Activated CD4-positive, alpha-beta T cell treated with anti-CD3 and anti-CD28 coated beads, Interleukin-2, amount 50 U/mL, for 24 hours (primary cell): ENCODE measurements at regions not wholly inside any gene's neighbourhood (a gene's known extent, or its start where the extent isn't known, plus 50 kb on each side); places are given as distances from the start of the nearest gene placed in this dataset.

Experiments
- DNase-seq, 2 donors: peaks; one replicate each; pipeline ENCODE4 v3.0.0-alpha.2; 2020; ENCODE audit warnings: low read depth in 1 of 2, low spot score in 1 of 2

DNA sequence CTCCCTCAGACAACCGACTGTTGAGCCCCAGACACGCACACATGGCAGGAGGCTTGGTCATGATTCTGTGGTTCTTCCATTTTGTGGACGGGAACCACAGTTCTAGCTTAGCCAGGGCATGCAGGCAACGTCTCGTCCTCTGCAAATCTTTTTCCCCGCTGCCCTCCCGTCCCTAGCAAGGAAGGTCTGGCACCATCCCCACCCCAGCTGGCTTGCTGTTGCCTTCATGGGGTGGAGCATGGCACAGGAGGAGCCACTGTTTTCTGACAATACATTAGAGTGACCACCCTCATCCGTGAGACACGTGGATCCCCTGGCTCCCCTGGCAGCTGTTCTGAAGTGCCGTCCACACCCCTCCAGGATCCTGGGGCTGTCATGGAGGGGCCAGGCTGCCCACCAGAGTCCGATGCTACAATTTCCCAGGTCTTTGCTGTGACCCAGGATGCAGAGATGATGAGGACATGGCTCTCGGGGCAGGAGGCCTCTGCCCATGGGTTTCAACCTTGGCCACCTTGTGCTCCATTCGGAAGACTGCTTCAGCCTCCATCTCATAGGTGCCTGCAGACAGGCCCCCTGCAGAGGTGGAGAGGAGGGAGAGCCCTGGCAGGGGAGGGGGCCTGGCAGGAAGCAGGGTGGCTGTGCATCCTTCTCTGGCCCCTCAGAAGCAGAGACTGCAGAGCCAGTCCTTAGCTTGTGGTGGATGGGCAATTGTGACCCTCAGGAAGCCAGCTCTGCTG, 233.6 kb downstream of the GLRX3 start:
- DNase-seq: no peak

DNA sequence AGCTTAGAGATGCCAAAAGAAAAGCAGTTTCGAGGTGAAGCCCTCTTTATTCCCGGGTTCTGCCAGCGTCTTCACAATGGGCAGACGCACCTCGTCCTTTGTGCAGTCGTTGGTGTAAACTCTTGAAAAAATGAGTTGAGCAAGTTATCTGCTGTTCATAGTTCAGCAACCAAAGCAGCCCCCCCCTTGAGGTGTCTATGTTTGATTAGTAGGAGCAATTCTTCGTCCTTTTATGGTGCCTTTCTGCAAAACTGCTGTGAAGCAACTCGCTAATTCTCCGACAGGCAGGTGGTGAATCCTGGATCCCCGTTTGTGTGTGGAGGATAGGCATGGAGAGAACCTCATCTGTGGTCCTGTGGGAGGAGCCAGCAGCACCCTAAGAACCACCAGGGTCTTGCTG, 234.5 kb downstream of the GLRX3 start:
- no peak for DNase-seq

DNA sequence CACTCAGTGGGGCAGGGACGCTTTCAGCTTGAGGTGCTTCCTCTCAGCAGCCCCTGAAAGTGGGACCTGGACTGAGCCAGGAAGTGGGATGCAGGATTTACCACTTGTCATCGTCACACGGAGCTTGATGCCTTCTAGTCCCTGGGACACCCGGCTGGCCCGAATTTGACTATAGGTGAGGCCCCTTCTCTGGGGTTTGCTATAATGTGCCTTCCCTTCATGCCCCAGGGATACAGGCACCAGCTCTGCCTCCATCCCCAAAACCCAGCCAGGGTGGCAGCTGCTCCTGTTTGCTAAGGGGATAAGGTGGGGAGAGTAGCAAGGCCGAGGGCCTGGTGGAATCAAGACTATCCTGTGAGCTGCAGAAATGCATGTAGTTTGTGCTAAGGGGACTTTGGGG, 235.0 kb downstream of the GLRX3 start:
- DNase-seq: no peak

DNA sequence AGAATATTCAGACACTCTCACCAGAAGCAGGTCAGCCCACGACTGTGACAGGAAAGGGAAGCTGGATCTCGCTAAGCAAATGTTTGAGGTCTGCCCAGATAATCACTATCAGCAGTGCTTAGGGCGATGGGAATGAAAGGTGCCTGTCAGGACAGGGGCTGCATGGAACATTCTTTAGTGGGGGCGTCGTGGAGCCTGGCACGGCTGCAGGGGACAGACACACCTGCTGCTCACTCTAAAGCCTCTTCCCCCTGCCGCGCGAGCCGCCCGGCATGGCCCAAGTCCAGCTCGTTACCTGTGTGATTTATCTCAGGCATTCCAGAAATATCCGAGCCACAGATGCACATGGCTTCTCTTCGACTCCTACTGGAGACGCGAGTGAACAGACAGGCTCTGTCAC, 235.5 kb downstream of the GLRX3 start:
- DNase-seq: no peak

DNA sequence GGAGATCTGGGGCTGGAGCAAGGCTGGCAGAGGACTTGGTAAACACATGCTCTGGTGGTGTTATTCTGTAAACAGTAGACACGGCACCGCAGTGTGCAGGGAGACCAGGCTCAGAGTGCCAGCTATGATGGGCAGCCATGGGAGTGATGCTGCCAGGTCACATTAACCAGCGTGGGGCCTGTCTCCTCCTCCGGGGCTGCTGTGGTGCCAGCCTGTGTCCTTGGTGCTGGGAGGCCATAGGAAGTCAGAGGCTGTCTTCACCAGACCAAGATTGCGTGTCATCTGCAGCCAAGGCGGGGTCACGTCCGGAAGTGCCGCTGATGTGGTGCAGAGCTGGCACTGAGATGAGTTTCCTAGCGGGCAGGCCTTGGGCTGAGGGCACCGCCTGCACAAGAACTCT, 236.0 kb downstream of the GLRX3 start:
- no peak for DNase-seq

DNA sequence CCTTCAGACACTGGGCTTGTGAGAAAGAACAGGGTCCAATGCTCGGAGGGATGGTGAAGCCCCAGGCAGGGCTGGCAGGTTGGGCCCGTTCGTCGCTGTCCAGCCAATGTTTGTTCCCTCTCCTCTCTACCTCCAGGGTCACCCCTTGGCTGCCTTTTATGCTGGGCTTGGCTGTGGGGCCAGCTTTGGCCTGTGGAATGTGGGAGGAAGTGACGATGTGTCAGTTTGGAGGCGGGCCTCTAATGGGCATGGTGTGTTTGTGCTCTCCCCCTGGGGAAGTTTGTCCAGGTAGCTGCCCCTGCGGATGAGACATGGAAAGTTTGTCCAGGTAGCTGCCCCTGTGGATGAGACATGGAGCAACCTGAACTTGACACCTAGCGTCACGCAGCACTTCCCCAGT, 236.7 kb downstream of the GLRX3 start:
- no peak for DNase-seq

DNA sequence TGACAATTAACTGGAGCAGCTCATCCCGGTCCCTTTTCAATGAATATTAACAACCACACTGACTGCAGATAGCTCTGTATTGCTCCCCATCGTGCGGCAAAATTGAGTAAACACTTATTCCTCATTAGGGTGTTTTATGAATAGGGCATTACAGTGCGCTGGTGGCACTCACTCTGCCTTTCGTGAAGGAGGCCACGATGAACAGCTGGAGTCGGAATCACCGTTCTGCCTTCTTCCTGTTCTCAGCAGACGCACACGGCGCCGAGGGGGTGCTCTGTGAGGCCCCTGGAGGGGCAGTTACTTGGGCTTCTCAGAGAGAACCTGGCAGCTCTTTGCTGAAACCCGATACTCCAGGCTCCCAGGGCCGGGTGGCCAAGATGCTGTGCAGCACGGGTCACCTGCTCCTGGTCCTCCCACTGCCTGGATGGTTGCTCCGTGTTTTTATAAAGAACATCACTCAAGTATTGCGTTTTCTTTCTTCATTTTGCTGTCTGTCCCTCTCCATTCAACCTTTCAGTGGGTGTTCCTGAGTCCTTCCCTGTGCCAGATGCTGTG, 241.9 kb downstream of the GLRX3 start:
- DNase-seq: no peak

DNA sequence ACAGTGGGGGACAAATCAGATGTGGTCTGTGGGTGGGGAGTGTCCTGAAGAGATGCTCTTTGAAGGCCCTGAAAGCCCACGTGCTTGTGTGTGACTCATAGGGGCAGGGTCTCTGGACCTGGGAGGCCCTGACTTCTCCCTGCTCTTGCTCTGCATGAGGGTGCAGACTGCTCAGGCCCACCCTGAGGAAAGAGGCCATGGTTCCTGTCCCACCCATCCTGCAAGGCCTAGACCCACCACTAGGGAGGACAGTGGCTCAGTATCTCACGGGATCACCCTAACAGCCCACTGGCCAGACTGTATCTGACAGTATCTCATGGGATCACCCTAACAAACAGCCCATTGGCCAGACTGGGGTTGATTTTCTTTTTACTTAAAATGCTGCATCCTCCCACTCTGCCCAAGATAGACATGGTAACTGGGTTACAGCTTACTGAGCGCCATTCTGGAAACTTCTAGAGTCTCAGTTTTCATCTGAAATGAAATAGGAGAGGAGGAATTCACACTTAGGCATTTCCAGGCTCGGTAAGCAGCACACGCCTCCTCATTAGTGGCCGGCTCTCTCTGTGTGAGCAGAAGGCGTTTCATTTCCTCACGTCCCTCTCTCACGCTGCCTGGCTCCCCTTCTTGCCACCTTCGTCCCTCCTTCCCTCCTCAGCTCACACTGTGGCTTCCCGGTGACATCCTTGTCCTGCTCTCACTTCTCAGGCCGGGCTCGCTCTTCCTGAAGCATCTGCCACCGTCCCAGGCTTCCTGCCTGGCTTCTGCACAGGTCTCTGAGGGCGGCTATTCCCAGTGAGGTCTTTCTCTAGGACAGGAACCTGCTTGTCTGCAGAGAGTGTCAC, 242.6 kb downstream of the GLRX3 start:
- DNase-seq: no peak

DNA sequence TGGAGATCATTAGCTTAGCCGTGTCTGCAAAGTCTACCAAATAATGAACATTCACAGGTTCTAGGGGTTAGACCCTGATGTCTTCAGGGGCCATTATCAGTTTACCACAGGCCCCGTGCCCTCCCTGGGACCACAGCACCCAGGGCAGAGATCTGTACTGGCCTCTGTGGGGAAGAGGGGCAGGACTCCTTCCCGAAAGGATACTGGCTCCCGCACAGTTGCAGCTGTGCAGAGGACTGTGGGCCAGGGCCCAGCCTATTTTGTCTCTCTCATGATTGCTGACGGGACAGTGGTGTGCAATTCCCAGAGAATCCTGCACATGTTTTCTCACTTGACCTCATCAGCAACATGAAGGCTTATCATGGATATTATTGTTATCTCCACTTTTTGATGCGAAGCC, 243.9 kb downstream of the GLRX3 start:
- no peak for DNase-seq

DNA sequence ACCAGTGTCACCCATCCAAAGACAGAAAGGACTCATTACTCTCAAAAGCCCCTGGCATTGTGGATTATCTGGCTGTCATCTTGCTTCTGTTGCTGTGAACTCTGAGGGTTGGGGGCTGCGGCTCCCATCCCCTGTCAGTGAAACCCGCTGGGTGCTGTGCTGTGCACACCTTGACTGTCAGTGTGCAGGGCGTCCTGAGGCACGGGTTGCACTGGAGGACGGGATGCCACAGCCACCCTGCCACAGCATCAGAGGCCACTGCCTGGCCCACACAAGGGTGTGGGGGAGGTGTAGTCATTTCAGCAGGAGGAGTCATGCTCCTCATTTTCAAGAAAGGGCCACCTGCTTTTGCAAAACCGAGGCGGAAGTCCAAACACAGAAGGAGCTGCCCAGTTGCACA, 245.8 kb downstream of the GLRX3 start:
- no peak for DNase-seq

DNA sequence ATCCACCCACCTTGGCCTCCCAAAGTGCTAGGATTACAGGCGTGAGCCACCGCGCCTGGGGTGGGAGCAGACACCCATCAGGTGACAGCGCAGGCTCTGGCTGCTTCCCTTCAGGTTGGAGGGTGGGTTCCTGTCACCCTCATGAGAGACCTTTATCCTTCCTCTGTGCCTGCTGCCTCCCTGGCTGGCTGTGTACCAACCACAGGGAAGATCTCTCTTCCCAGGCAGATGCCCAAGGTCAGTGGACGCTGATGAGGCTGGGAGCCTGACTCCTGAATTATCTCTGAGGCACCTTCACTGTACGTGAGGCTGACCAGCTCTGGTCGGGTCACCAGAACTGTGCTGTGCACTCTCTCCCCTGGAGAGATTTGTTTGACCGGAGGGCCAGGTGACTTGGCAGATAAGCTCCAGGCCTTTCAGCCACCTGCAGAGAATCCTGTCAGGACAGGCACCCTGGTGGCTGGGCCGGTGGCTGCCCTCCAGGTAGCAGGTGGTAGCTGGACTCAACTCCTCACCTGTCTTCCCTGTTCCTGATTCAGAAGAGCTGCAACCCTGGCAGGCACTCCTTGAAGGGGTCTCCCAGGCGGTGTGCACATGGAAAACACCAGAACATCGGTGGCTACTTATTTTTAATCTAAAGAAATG, 251.9 kb downstream of the GLRX3 start:
- no peak for DNase-seq

DNA sequence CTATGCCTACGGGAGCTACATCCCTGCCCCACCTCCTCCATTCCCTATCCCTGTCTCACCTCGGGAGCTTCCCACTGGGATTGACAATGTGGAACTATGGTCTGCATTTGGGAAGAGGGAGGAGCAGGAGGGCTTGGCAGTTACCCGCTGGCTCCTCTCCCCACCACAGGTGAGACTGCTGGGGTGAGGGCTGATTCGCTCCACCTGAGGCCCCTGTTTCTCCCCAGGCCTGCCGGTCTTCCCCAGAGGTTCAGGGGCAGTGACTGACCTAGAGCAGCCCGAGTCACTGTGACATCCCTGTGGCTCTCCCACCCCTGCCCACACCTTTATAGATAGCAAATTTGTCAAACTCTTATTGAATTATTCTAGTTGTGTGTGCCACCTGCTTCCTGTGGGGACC, 252.6 kb downstream of the GLRX3 start:
- no peak for DNase-seq

DNA sequence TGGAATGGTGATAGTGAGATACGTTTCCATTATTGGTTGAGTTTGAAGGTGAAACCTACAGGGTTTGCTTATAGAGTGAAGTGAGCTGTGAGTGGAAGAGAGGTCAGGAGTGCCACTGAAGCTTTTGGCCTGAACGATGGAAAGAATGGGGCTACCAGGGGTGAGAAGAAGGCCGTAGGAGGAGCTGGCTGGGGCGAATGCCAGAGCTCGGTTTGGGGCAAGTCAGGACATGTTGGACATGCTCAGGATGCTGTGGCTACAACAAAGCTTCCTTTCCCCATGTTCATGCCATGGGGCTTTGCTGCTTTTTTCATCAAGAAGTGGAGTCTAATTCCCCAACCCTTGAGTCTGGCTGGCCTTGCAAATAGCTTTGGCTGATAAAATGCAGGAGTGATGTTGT, 253.7 kb downstream of the GLRX3 start:
- no peak for DNase-seq

DNA sequence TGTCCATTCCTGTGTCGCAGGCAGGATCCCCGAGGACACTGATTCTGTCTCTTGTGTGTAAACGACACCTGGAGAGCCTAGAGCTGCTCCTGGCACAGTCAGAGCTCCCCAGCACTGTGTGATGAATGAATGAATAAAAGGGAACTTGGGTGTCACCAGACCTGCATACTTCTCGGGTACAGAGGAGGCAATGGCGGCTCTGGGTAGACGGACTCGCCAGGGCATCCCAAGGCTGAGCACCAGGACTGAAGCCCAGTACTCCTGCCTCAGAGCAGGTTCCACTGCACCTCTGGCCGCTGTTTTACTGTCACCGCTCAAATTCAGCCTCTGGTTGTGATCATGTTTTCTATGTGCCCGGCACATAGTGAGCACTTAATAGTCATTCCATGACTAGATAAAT, 255.8 kb downstream of the GLRX3 start:
- no peak for DNase-seq

DNA sequence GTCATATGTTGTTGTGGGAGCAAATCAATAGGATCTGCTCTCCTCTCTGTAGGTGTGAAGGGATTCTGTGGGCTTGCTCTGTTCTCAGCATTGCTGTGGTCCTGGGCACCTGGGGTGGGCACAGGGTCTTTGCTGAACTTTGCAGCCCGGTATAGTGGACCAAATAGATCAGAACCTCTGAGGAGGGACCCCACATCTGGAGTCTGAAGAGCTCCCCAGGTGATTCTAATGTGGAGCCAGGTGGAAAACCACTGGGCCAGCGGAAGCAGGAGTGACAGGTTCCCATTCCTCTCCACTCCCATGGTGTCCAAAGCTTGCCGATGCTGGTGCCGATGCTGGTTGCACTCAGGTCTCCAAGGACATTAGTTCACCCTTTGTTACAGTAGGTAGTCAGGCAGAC, 257.2 kb downstream of the GLRX3 start:
- no peak for DNase-seq

DNA sequence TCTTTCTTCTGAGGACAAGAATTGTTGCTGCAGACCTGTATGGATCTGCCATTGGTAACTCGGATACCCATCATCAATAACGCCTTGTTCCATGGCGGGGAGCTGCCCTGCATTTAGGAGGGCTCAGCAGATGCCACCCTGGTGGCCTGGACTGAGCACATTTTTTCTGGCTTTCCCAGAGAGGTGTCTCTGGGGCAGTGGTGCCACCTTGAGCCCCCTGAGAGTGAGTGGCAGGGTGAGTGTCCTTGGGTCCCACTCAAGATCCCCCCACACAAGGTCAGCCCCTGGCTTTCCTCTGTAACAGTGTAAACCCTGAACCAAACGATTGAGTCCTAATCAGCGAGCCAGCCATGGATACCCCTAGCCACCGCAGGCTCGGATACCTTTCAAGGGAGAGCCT, 258.6 kb downstream of the GLRX3 start:
- DNase-seq: no peak

DNA sequence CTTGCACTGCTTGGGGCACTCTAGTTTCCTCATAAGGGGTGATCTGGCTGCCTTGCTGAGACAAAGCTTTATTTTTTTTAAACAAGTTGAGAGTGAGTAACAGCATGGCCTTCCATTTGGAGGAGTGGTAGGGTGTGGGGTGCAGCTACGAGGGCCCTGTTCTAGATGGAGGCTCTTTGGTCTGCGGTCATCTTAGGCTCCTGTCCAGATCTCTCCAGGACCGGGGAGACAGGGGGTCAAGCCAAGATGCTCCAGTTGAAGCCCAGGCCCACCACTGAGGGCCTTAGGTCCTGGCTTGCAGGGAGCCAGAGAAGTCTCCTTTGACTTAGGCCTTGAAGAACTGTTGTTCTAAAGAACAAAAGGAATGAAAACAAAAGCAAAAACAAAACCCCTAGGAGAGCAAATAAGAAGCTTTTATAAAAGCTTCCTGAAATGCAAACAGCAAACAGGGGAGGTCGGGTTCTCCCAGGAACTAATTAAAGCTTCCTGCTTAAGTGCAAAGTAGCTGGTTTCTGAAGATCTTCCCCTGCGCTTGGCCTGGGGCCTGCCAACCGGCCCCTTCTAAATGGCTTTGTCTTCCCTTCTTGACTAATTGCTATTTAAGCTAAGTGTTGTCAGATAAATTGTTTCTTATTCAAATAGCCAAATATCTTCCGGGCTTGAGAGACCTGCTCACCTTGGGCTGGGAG, 259.2 kb downstream of the GLRX3 start:
- DNase-seq: no peak

DNA sequence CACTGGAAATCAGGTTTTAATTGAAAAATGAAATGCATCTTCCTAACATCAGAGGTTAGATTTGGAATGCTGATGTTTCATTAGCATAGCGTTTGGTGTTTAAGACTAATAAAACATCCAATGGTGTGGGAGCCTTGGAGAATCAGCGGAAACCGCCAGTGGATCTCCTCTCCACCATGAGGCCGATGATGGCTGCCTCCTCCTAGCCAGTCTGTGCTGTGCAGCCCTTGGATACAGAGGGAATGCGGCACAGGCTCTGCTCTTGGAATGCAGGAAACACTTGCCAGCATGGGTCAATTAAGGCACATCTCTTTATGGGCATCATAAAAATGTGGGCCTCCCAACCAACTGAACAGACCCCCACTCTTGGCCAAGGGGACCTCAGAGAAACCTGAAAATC, 259.9 kb downstream of the GLRX3 start:
- no peak for DNase-seq

DNA sequence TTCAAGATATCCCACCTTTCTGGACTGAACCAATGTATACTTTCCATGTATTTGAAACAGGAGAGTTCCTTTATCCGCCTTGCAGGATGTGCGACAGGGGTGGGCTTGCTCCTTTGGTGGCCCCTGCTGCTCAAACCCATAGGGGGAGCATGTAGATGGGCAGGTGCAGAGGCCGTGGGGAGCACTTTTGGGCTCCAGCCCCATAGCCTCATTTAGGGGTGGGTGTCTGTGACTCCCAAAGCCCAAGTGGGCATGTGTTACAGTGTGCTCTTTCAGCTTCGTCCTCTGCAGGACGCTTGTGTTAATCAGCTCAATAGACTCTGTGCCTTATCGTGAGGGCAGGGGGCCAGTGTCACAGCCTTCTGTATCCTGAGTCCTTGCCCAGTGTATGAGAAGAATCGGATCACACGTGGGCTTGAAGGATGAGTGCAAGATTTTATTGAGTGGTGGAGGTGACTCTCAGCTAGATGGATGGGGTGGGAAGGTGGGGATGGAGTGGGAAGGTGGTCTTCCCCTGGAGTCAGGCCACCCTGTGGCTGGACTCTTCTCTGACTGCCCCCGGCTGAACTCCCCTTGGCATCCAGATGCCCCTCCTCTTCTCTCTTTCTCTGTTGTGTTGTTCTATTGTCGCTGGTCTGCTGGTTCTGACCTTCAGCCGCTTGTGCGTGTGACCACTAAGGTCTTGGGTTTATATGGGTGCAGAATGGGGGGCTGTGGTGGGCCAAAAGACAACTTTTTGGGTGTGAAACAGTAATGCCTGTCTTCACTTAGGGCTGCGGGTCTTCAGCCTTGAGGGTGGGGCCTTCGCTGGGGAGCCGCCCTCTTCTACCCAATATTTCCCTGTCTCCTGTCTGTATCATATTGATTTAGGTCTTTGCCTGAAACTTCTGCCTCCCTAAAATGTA, 262.2 kb downstream of the GLRX3 start:
- no peak for DNase-seq

DNA sequence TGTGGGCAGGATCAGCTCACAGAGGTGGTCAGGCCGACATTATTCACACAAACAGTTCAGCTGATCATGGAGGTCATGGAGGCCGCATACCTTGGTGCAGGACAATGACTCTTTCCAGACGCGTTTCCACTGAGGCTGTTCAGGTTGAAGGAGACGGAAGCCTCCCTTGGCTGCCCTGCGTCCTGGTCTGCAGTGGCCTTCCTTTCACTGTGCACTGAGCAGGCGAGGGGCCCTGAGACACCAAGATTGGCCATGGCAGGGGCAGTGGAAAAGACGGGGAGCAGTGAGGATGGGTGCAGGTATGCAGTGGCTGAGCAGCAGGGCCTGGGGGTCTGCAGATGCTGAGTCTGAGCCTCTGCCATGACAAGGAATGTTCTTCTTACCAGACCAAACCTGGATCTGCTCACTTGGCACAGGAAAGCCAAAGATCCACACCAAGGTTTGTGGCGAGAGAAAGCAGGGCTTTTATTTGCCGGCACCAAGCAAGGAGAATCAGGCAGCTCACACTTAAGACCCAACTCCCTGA, 263.3 kb downstream of the GLRX3 start:
- DNase-seq: no peak
